Parathyroid adenoma (tissue), 2 donors: ENCODE measurements at regions not wholly inside any gene's neighbourhood (a gene's known extent, or its start where the extent isn't known, plus 50 kb on each side); places are given as distances from the start of the nearest gene placed in this dataset.

Experiments used
- H2AFZ ChIP-seq: fragments of 300-600 bp; sonication (generic); one replicate; pipeline ENCODE4 v1.7.0; 2017; ENCODE audit warnings: antibody characterized with exemption, mild to moderate bottlenecking
- H3K27ac ChIP-seq: fragments of 300-600 bp; sonication (generic); one replicate; pipeline ENCODE4 v1.7.0; 2017
- H3K27me3 ChIP-seq: fragments of 300-600 bp; sonication (generic); one replicate; pipeline ENCODE4 v1.7.0; 2017; ENCODE audit warnings: low read length; ENCODE audit not compliant: control insufficient read depth, insufficient read depth
- H3K36me3 ChIP-seq: fragments of 300-600 bp; sonication (generic); one replicate; pipeline ENCODE4 v1.7.0; 2017; ENCODE audit warnings: low read length; ENCODE audit not compliant: control insufficient read depth, insufficient read depth
- H3K4me1 ChIP-seq: fragments of 300-600 bp; sonication (generic); one replicate; pipeline ENCODE4 v1.7.0; 2017; ENCODE audit warnings: control low read depth
- H3K4me2 ChIP-seq: fragments of 300-600 bp; sonication (generic); one replicate; pipeline ENCODE4 v1.7.0; 2017; ENCODE audit warnings: low read length
- H3K4me3 ChIP-seq: fragments of 300-600 bp; sonication (generic); one replicate; pipeline ENCODE4 v1.7.0; 2017; ENCODE audit warnings: low read depth, low read length
- H3K79me2 ChIP-seq: fragments of 300-600 bp; sonication (generic); one replicate; pipeline ENCODE4 v1.7.0; 2017; ENCODE audit warnings: control low read depth
- H3K9ac ChIP-seq: fragments of 300-600 bp; sonication (generic); one replicate; pipeline ENCODE4 v1.7.0; 2017; ENCODE audit warnings: mild to moderate bottlenecking
- H3K9me3 ChIP-seq: fragments of 300-600 bp; sonication (generic); one replicate; pipeline ENCODE4 v1.7.0; 2017; ENCODE audit warnings: low read length; ENCODE audit not compliant: control insufficient read depth
- CTCF ChIP-seq: fragments of 300-600 bp; sonication (generic); IDR thresholded peaks from one replicate; pipeline ENCODE4 v1.7.0; 2017; ENCODE audit warnings: antibody characterized with exemption, mild to moderate bottlenecking
- donor health status: primary hyperparathyroidism.

- Histone ChIP-seq H3K4me2 (no peak overlapping the region), H2AFZ (no peak overlapping the region)
Measured at GRCh38 chr7:156127166-156128134, 315.2 kb upstream of the SHH start.

GRCh38 chr7:156125841-156126730 lies 313.8 kb upstream of the SHH start:
- Histone ChIP-seq H3K27me3 (no peaks in the 10 kb centered on the region), H3K4me1 (no peaks in the 10 kb centered on the region), H3K9ac (no peak overlapping the region), H3K27ac (no peak overlapping the region), H3K4me2 (no peak overlapping the region), H3K79me2 (no peaks in the 10 kb centered on the region), H3K9me3 (no peaks in the 10 kb centered on the region), H3K4me3 (no peak overlapping the region), H2AFZ (no peak overlapping the region), H3K36me3 (no peaks in the 10 kb centered on the region)
- TF ChIP-seq CTCF: no peak

More at GRCh38 chr7:156127166-156128134, 315.2 kb upstream of the SHH start:
- TF ChIP-seq CTCF: no peak
- Histone ChIP-seq H3K9ac (no peak overlapping the region), H3K27ac (no peak overlapping the region), H3K4me3 (no peak overlapping the region), H3K36me3 (no peaks in the 10 kb centered on the region), H3K4me1 (no peaks in the 10 kb centered on the region), H3K27me3 (no peaks in the 10 kb centered on the region), H3K79me2 (no peaks in the 10 kb centered on the region), H3K9me3 (no peaks in the 10 kb centered on the region)

DNA sequence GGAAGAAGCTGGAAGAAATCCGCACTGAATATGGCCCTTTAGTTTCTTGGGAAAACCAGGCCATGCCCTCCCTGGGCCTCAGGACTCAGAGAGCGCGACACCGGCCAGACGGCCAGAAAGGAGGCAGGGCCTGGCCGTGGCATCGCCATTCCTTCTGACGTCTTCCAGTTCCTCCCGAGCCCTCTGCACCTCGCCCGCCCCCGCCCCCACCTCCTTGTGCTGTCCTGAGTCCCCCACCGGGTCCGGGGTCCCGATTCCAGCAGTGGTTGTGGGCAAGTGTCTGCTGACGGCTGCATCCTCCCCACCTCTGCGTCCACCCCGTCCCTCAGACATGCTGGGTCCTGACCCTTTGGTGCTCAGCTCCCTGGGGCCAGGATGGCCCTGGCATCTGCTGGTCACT lies 312.1 kb upstream of the SHH start:
- H3K27ac ChIP-seq: no peak overlapping the region
- H3K9ac ChIP-seq: no peak overlapping the region
- no peaks in the 10 kb centered on the region for H3K36me3 ChIP-seq
- no peak overlapping the region for H2AFZ ChIP-seq
- H3K79me2 ChIP-seq: no peaks in the 10 kb centered on the region
- H3K4me2 ChIP-seq: no peak overlapping the region
- H3K27me3 ChIP-seq: no peaks in the 10 kb centered on the region
- no peaks in the 10 kb centered on the region for H3K4me1 ChIP-seq
- H3K4me3 ChIP-seq: no peak overlapping the region
- TF ChIP-seq CTCF: no peak
- H3K9me3 ChIP-seq: no peaks in the 10 kb centered on the region

- Histone ChIP-seq H3K4me1 (no peaks in the 10 kb centered on the region), H3K36me3 (no peaks in the 10 kb centered on the region), H3K27ac (no peak overlapping the region), H3K4me2 (no peak overlapping the region), H3K79me2 (no peaks in the 10 kb centered on the region), H3K27me3 (no peaks in the 10 kb centered on the region), H3K9ac (no peak overlapping the region), H3K4me3 (no peak overlapping the region), H2AFZ (no peak overlapping the region), H3K9me3 (no peaks in the 10 kb centered on the region)
- TF ChIP-seq CTCF: no peak
Measured at GRCh38 chr7:156123362-156123761, 311.1 kb upstream of the SHH start.
